H1 (cell line): ENCODE measurements at regions not wholly inside any gene's neighbourhood (a gene's known extent, or its start where the extent isn't known, plus 50 kb on each side); places are given as distances from the start of the nearest gene placed in this dataset.
"Not testable (repeated sequence)": the region's sequence is repeated elsewhere in the genome, so short reads cannot be mapped to it uniquely, and the experiment has no call there.

Source experiments
- CTCF ChIA-PET: fragments of 300-600 bp; sonication (Branson Sonifier 250); formaldehyde crosslinking; loops from one replicate; lab custom pipeline; 2021; ENCODE audit not compliant: partially characterized antibody; lab: Charles Lee
- POLR2A ChIA-PET: fragments of 300-600 bp; sonication (Branson Sonifier 250); formaldehyde crosslinking; loops from one replicate; lab custom pipeline; 2021; ENCODE audit warnings: inconsistent platforms; ENCODE audit not compliant: partially characterized antibody; lab: Charles Lee
- DNase-seq, 2 experiments: peaks; one replicate each; pipeline versions ENCODE4 v3.0.0 to v3.0.0-alpha.2; 2010 to 2022; ENCODE audit warnings: low spot score in 2 of 2, low read depth in 1 of 2, mixed read lengths in 1 of 2
- FAIRE-seq: peaks from 2 replicates; lab custom pipeline; 2011; peaks lifted over from hg19 to GRCh38; lab: Jason Lieb, UNC
- H2AFZ ChIP-seq: 2 replicates; pipeline ENCODE4 v1.8.1; 2012; ENCODE audit warnings: low read length, inconsistent platforms
- H2AK5ac ChIP-seq: 2 replicates; pipeline ENCODE4 v1.6.1; 2013; ENCODE audit warnings: low read depth, low read length
- H2BK120ac ChIP-seq: replicated peaks from 2 replicates; pipeline ENCODE3; 2013; ENCODE audit warnings: low read depth, low read length, inconsistent platforms
- H2BK12ac ChIP-seq: 2 replicates; pipeline ENCODE4 v1.6.1; 2013; ENCODE audit warnings: low read depth, low read length
- H2BK15ac ChIP-seq: 2 replicates; pipeline ENCODE4 v1.6.1; 2013; ENCODE audit warnings: low read length
- H2BK20ac ChIP-seq: 2 replicates; pipeline ENCODE4 v1.6.1; 2013; ENCODE audit warnings: low read length
- H2BK5ac ChIP-seq: 2 replicates; pipeline ENCODE4 v1.6.1; 2013; ENCODE audit warnings: low read depth, low read length
- H3K14ac ChIP-seq: 2 replicates; pipeline ENCODE4 v1.6.1; 2013; ENCODE audit warnings: inconsistent platforms; ENCODE audit not compliant: insufficient read length
- H3K18ac ChIP-seq: 2 replicates; pipeline ENCODE4 v1.6.1; 2013; ENCODE audit warnings: low read length; ENCODE audit errors: extremely low read depth
- H3K23ac ChIP-seq: 2 replicates; pipeline ENCODE4 v1.6.1; 2013; ENCODE audit warnings: inconsistent platforms; ENCODE audit not compliant: insufficient read length
- H3K23me2 ChIP-seq: 2 replicates; pipeline ENCODE4 v1.6.1; 2013; ENCODE audit warnings: low read depth, low read length
- H3K27ac ChIP-seq: 2 replicates; pipeline ENCODE4 v1.6.1; 2011; ENCODE audit warnings: low read depth, low read length, inconsistent platforms
- H3K27me3 ChIP-seq, 4 experiments: replicated peaks in 1 of 4; 1 replicate in 1 of 4; 2 replicates in 3 of 4; pipeline versions ENCODE4 v1.6.1 to v1.8.1; 2011 to 2013; ENCODE audit warnings: low read length in 3 of 4, mild to moderate bottlenecking in 3 of 4, inconsistent platforms in 2 of 4, mixed read lengths in 2 of 4, moderate library complexity in 1 of 4; ENCODE audit not compliant: control insufficient read depth in 3 of 4, insufficient read depth in 3 of 4; ENCODE audit errors: extremely low read depth in 1 of 4
- H3K36me3 ChIP-seq, 4 experiments: 2 replicates each; pipeline versions ENCODE4 v1.6.1 to v1.8.1; 2011 to 2013; ENCODE audit warnings: mild to moderate bottlenecking in 4 of 4, low read length in 3 of 4, moderate library complexity in 2 of 4, control low read depth in 1 of 4, inconsistent platforms in 1 of 4; ENCODE audit not compliant: insufficient read depth in 4 of 4, control insufficient read depth in 2 of 4
- H3K4ac ChIP-seq: replicated peaks from 2 replicates; pipeline ENCODE3; 2013; ENCODE audit warnings: low read length, low read depth, mixed read lengths, inconsistent platforms; ENCODE audit not compliant: insufficient read length
- H3K4me1 ChIP-seq, 4 experiments: replicated peaks in 1 of 4; 1 replicate in 1 of 4; 2 replicates in 3 of 4; pipeline versions ENCODE4 v1.6.1 to v1.8.1; 2011 to 2013; ENCODE audit warnings: low read length in 3 of 4, inconsistent platforms in 2 of 4, mixed read lengths in 1 of 4; ENCODE audit not compliant: insufficient read depth in 4 of 4, control insufficient read depth in 3 of 4
- H3K4me2 ChIP-seq, 2 experiments: 2 replicates each; pipeline versions ENCODE4 v1.6.1 to v1.8.1; 2011 to 2013; ENCODE audit warnings: low read depth in 2 of 2, low read length in 2 of 2, control low read depth in 1 of 2, inconsistent platforms in 1 of 2, mild to moderate bottlenecking in 1 of 2; ENCODE audit not compliant: insufficient read depth in 1 of 2
- H3K4me3 ChIP-seq, 4 experiments: fragments of 200-600, 300-600 bp in 1 of 4; sonication (generic), shearing (Covaris generic), sonication (Bioruptor Twin) in 1 of 4; 2 replicates each; pipeline versions ENCODE4 v1.5.1 to v1.8.1; 2011 to 2016; ENCODE audit warnings: low read length in 4 of 4, low read depth in 3 of 4, control low read depth in 2 of 4, inconsistent platforms in 2 of 4, mild to moderate bottlenecking in 2 of 4, mixed read lengths in 1 of 4, moderate library complexity in 1 of 4; ENCODE audit not compliant: insufficient read depth in 2 of 4; ENCODE audit errors: extremely low read depth in 1 of 4
- H3K56ac ChIP-seq: replicated peaks from 2 replicates; pipeline ENCODE3; 2013; ENCODE audit warnings: low read depth, mild to moderate bottlenecking, mixed read lengths, low read length, inconsistent platforms; ENCODE audit not compliant: insufficient read length
- H3K79me1 ChIP-seq: 2 replicates; pipeline ENCODE4 v1.6.1; 2013; ENCODE audit warnings: low read depth, low read length, control low read depth
- H3K79me2 ChIP-seq, 2 experiments: 2 replicates each; pipeline versions ENCODE4 v1.6.1 to v1.8.1; 2012 to 2013; ENCODE audit warnings: low read length in 2 of 2, mild to moderate bottlenecking in 2 of 2, inconsistent platforms in 1 of 2; ENCODE audit not compliant: insufficient read depth in 2 of 2, control insufficient read depth in 1 of 2
- H3K9ac ChIP-seq, 4 experiments: replicated peaks in 1 of 4; 1 replicate in 1 of 4; 2 replicates in 3 of 4; pipeline versions ENCODE4 v1.6.1 to v1.8.1; 2011 to 2013; ENCODE audit warnings: low read depth in 3 of 4, low read length in 3 of 4, control low read depth in 2 of 4, mild to moderate bottlenecking in 2 of 4, moderate library complexity in 2 of 4, inconsistent platforms in 1 of 4; ENCODE audit errors: extremely low read depth in 1 of 4
- H3K9me3 ChIP-seq, 2 experiments: 2 replicates each; pipeline versions ENCODE4 v1.6.1 to v1.8.1; 2012 to 2013; ENCODE audit warnings: mild to moderate bottlenecking in 2 of 2, moderate library complexity in 2 of 2, control low read depth in 1 of 2, inconsistent platforms in 1 of 2, low read depth in 1 of 2, low read length in 1 of 2, mixed read lengths in 1 of 2; ENCODE audit not compliant: insufficient read depth in 2 of 2
- H4K20me1 ChIP-seq, 2 experiments: replicated peaks in 1 of 2; 2 replicates each; pipeline versions ENCODE3 to v1.8.1; 2011 to 2013; ENCODE audit warnings: inconsistent platforms in 2 of 2, low read length in 2 of 2, mild to moderate bottlenecking in 1 of 2; ENCODE audit not compliant: insufficient read depth in 2 of 2, control insufficient read depth in 1 of 2
- H4K5ac ChIP-seq: 2 replicates; pipeline ENCODE4 v1.6.1; 2013; ENCODE audit warnings: low read length, low read depth, mixed read lengths, inconsistent platforms; ENCODE audit not compliant: insufficient read length
- H4K8ac ChIP-seq: 2 replicates; pipeline ENCODE4 v1.8.0; 2013; ENCODE audit warnings: mild to moderate bottlenecking, moderate library complexity, low read length, inconsistent platforms; ENCODE audit not compliant: insufficient read depth; ENCODE audit errors: extremely low read depth
- H4K91ac ChIP-seq: replicated peaks from 2 replicates; pipeline ENCODE3; 2013; ENCODE audit warnings: low read length, mixed read lengths, inconsistent platforms; ENCODE audit not compliant: insufficient read length
- CHD1 ChIP-seq: IDR thresholded peaks from 2 replicates; pipeline ENCODE4 v1.6.1; 2012; ENCODE audit warnings: low read depth, low read length, improper control_type of control experiment
- CHD2 ChIP-seq: IDR thresholded peaks from 2 replicates; pipeline ENCODE4 v1.6.1; 2012; ENCODE audit warnings: low read length, improper control_type of control experiment
- CREB1 ChIP-seq: IDR thresholded peaks from 2 replicates; pipeline ENCODE4 v1.6.1; 2012; ENCODE audit warnings: inconsistent platforms
- CTCF ChIP-seq, 3 experiments: IDR thresholded peaks; 1 replicate in 2 of 3; 2 replicates in 1 of 3; pipeline versions ENCODE4 v1.5.1 to v1.6.1; 2011; ENCODE audit warnings: low read length in 3 of 3, mild to moderate bottlenecking in 3 of 3, inconsistent platforms in 2 of 3, low read depth in 1 of 3, moderate library complexity in 1 of 3; ENCODE audit not compliant: insufficient read depth in 1 of 3; ENCODE audit errors: control extremely low read depth in 1 of 3
- FOSL1 ChIP-seq: IDR thresholded peaks from 2 replicates; pipeline ENCODE4 v1.6.1; 2011; ENCODE audit warnings: mild to moderate bottlenecking, low read depth, low read length, moderate library complexity; ENCODE audit not compliant: insufficient read depth
- RXRA ChIP-seq: IDR thresholded peaks from 2 replicates; pipeline ENCODE4 v1.6.1; 2011; ENCODE audit warnings: low read depth, mild to moderate bottlenecking, low read length, moderate library complexity; ENCODE audit not compliant: insufficient read depth
- WGBS, 2 experiments: shearing (Covaris generic) in 1 of 2; methylation state at CpG; one replicate each; pipeline versions ENCODE4 v1.1.6 to v1.1.7; 2013 to 2015; ENCODE audit warnings: low lambda C conversion rate in 2 of 2, mixed read lengths in 2 of 2, inconsistent platforms in 1 of 2, low coverage in 1 of 2, missing lambda C conversion rate in 1 of 2; ENCODE audit not compliant: insufficient replicate concordance in 2 of 2, insufficient coverage in 1 of 2, insufficient read length in 1 of 2; ENCODE audit errors: extremely low coverage in 1 of 2, missing lambda C conversion rate in 1 of 2; 5-methylcytosine and 5-hydroxymethylcytosine counted together

- TF ChIP-seq RXRA (no peak), CREB1 (no peak), CTCF (IDR thresholded peaks at IDR 0.05; ENCODE audit: control extremely low read depth in 1 of 3, insufficient read depth in 1 of 3, low read depth in 1 of 3, low read length in 3 of 3) (no peak), FOSL1 (no peak), CHD2 (no peak), CHD1 (no peak)
These were observed 433.2 kb downstream of the CD83 start (continued) for GRCh38 chr6:14550822-14551221.

- H2BK20ac ChIP-seq, FAIRE-seq, H3K14ac ChIP-seq, H3K4me2 ChIP-seq, H3K4me1 ChIP-seq, H2BK12ac ChIP-seq, H3K27me3 ChIP-seq, H2BK120ac ChIP-seq, DNase-seq, H3K27ac ChIP-seq, POLR2A ChIA-PET, H3K79me1 ChIP-seq, H3K36me3 ChIP-seq, H3K18ac ChIP-seq, H2BK5ac ChIP-seq, H3K4me3 ChIP-seq, H4K91ac ChIP-seq, H2BK15ac ChIP-seq, H2AFZ ChIP-seq, H3K23me2 ChIP-seq, H3K9me3 ChIP-seq, H3K9ac ChIP-seq, H3K23ac ChIP-seq, H4K5ac ChIP-seq, H3K56ac ChIP-seq, H3K4ac ChIP-seq, H2AK5ac ChIP-seq, H3K79me2 ChIP-seq, H4K20me1 ChIP-seq, H4K8ac ChIP-seq: not testable (repeated sequence)
- 99% methylated on average over 8 of the region's 8 CpGs; no CpG with 5 or more reads in 1 of the 2 experiments for WGBS, 2 experiments
- CTCF ChIA-PET = interaction anchor here (1.1 kb wide), 1 partner anchor 15 kb away, joined by 3 read pairs; no protein-coding TSS in a partner anchor
These were observed 434.0 kb downstream of the CD83 start for GRCh38 chr6:14551601-14552000.
